Panc1 (cell line): ENCODE measurements at regions not wholly inside any gene's neighbourhood (a gene's known extent, or its start where the extent isn't known, plus 50 kb on each side); places are given as distances from the start of the nearest gene placed in this dataset.

Source experiments
- ATAC-seq: fragments of 200-7000 bp; cut with Tn5 transposase; 2 replicates; pipeline ENCODE4 v1.9.1; 2020; ENCODE audit warnings: mild to moderate bottlenecking, moderate library complexity
- BruUV-seq: library from RNA; stranded (reverse); fragments of 400-500 nt; replicated peaks from 2 replicates; lab custom pipeline; 2021; lab: Mats Ljungman, UMichigan
- CTCF ChIA-PET: fragments of 300-600 bp; sonication (Branson Sonifier 250); formaldehyde crosslinking; loops from one replicate; lab custom pipeline; 2022; ENCODE audit warnings: antibody characterized with exemption; lab: Charles Lee
- POLR2A ChIA-PET: fragments of 300-600 bp; sonication (Branson Sonifier 250); formaldehyde crosslinking; loops from one replicate; lab custom pipeline; 2022; ENCODE audit warnings: antibody characterized with exemption; lab: Charles Lee
- DNase-seq: peaks from one replicate; pipeline ENCODE4 v3.0.0-alpha.2; 2010; ENCODE audit warnings: low read depth, low spot score
- H3K27ac ChIP-seq: 2 replicates; pipeline ENCODE4 v1.5.1; 2011; ENCODE audit warnings: mild to moderate bottlenecking, low read length, inconsistent platforms
- H3K27me3 ChIP-seq: fragments of 200-500 bp; sonication (Bioruptor generic); 2 replicates; pipeline ENCODE4 v1.6.0; 2014; ENCODE audit warnings: low read length, inconsistent platforms; ENCODE audit not compliant: control insufficient read depth, insufficient read depth
- H3K36me3 ChIP-seq: fragments of 200-500 bp; sonication (Bioruptor generic); 2 replicates; pipeline ENCODE4 v1.5.1; 2014; ENCODE audit warnings: inconsistent platforms, mild to moderate bottlenecking, low read length, moderate library complexity; ENCODE audit not compliant: control insufficient read depth, insufficient read depth
- H3K4me1 ChIP-seq: 2 replicates; pipeline ENCODE4 v1.5.1; 2011; ENCODE audit warnings: inconsistent platforms, mild to moderate bottlenecking, low read length, moderate library complexity; ENCODE audit not compliant: control insufficient read depth, insufficient read depth
- H3K4me3 ChIP-seq, 2 experiments: 2 replicates each; pipeline ENCODE4 v1.5.1; 2011 to 2012; ENCODE audit warnings: low read depth in 2 of 2, low read length in 2 of 2, mild to moderate bottlenecking in 2 of 2, inconsistent platforms in 1 of 2, moderate library complexity in 1 of 2
- H3K9me3 ChIP-seq: fragments of 200-500 bp; sonication (Bioruptor generic); 2 replicates; pipeline ENCODE4 v1.5.1; 2014; ENCODE audit warnings: low read depth, mild to moderate bottlenecking, inconsistent platforms, low read length, moderate library complexity; ENCODE audit not compliant: control insufficient read depth, insufficient read depth
- POLR2AphosphoS5 ChIP-seq: IDR thresholded peaks from 2 replicates; pipeline ENCODE4 v1.6.1; 2012; ENCODE audit warnings: mild to moderate bottlenecking, low read depth, low read length, moderate library complexity
- SIN3A ChIP-seq: IDR thresholded peaks from 2 replicates; pipeline ENCODE4 v1.6.1; 2012; ENCODE audit warnings: low read depth, mild to moderate bottlenecking, low read length, moderate library complexity, borderline replicate concordance; ENCODE audit not compliant: insufficient read depth
- TCF7L2 ChIP-seq: IDR thresholded peaks from 2 replicates; pipeline ENCODE4 v1.6.1; 2011; ENCODE audit warnings: mild to moderate bottlenecking, low read depth, low read length, inconsistent platforms
- in situ Hi-C: cut with HindIII; loops from 2 replicates; pipeline ENCODE4 v1.10.0; 2016; ENCODE audit warnings: low sequenced_read_pairs, low pct_unique_long_range_greater_than_20kb
- intact Hi-C: fragments of 100-400 bp; cut with micrococcal nuclease; formaldehyde crosslinking; loops from one replicate; pipeline ENCODE4 v1.10.0; 2022; ENCODE audit not compliant: unreplicated experiment
- TF ChIP-seq, protein P1 (sequence below), 2 experiments: IDR thresholded peaks; 2 replicates each; pipeline ENCODE4 v1.6.1; 2011 to 2012; ENCODE audit warnings: low read depth in 2 of 2, control low read depth in 1 of 2, low read length in 1 of 2, mild to moderate bottlenecking in 1 of 2, moderate library complexity in 1 of 2; ENCODE audit not compliant: insufficient read depth in 1 of 2
- TF ChIP-seq, protein P2 (sequence below): fragments of 450-650 bp; IDR thresholded peaks from 2 replicates; pipeline ENCODE4 v1.5.1; 2017; ENCODE audit warnings: mild to moderate bottlenecking

- Histone ChIP-seq H3K36me3 (no peaks in the 10 kb centered on the region), H3K27me3 (no peaks in the 10 kb centered on the region), H3K9me3 (no peaks in the 10 kb centered on the region), H3K27ac (no peak overlapping the region), H3K4me1 (no peaks in the 10 kb centered on the region), H3K4me3 (no peak overlapping the region)
- TF ChIP-seq SIN3A (no peak), TCF7L2 (no peak), POLR2AphosphoS5 (no peak)
- TF ChIP-seq, protein P1, sequence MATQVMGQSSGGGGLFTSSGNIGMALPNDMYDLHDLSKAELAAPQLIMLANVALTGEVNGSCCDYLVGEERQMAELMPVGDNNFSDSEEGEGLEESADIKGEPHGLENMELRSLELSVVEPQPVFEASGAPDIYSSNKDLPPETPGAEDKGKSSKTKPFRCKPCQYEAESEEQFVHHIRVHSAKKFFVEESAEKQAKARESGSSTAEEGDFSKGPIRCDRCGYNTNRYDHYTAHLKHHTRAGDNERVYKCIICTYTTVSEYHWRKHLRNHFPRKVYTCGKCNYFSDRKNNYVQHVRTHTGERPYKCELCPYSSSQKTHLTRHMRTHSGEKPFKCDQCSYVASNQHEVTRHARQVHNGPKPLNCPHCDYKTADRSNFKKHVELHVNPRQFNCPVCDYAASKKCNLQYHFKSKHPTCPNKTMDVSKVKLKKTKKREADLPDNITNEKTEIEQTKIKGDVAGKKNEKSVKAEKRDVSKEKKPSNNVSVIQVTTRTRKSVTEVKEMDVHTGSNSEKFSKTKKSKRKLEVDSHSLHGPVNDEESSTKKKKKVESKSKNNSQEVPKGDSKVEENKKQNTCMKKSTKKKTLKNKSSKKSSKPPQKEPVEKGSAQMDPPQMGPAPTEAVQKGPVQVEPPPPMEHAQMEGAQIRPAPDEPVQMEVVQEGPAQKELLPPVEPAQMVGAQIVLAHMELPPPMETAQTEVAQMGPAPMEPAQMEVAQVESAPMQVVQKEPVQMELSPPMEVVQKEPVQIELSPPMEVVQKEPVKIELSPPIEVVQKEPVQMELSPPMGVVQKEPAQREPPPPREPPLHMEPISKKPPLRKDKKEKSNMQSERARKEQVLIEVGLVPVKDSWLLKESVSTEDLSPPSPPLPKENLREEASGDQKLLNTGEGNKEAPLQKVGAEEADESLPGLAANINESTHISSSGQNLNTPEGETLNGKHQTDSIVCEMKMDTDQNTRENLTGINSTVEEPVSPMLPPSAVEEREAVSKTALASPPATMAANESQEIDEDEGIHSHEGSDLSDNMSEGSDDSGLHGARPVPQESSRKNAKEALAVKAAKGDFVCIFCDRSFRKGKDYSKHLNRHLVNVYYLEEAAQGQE (IDR thresholded peaks at IDR 0.05; ENCODE audit: insufficient read depth in 1 of 2, low read depth in 2 of 2, low read length in 1 of 2): no peak
- TF ChIP-seq, protein P2, sequence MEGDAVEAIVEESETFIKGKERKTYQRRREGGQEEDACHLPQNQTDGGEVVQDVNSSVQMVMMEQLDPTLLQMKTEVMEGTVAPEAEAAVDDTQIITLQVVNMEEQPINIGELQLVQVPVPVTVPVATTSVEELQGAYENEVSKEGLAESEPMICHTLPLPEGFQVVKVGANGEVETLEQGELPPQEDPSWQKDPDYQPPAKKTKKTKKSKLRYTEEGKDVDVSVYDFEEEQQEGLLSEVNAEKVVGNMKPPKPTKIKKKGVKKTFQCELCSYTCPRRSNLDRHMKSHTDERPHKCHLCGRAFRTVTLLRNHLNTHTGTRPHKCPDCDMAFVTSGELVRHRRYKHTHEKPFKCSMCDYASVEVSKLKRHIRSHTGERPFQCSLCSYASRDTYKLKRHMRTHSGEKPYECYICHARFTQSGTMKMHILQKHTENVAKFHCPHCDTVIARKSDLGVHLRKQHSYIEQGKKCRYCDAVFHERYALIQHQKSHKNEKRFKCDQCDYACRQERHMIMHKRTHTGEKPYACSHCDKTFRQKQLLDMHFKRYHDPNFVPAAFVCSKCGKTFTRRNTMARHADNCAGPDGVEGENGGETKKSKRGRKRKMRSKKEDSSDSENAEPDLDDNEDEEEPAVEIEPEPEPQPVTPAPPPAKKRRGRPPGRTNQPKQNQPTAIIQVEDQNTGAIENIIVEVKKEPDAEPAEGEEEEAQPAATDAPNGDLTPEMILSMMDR: no peak
- BruUV-seq: no TSS peak
- ATAC-seq (no peak), DNase-seq (no peak)
- ChIA-PET POLR2A (no interaction called here), CTCF (no interaction called here)
- in situ Hi-C loops (no loop called here), intact Hi-C loops (no loop called here)
Measured at GRCh38 chrX:124501586-124501985, 155.2 kb downstream of the SH2D1A start.

DNA sequence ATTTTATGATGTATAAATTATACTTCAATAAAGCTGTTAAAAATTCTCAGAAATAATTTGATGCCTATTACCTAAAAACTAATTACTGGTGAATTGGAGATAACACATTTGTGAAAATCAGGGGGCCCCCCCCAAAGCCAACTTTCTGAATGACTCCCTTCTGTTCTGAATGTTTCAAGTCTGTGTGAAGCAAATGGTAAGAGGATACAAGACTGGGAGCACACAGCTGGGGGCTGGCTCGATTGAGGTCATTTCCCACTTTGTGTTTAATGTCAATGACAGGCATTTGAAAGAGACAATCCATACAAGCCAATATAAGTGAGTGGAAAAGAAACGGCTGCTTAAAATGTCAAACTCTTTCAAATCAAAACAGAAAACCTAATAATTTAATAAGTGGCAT, 155.8 kb downstream of the SH2D1A start:
- intact Hi-C loops: no loop called here
- no peaks in the 10 kb centered on the region for H3K36me3 ChIP-seq
- CTCF ChIA-PET: no interaction called here
- H3K4me3 ChIP-seq: no peak overlapping the region
- in situ Hi-C loops: no loop called here
- no peaks in the 10 kb centered on the region for H3K9me3 ChIP-seq
- H3K4me1 ChIP-seq: no peaks in the 10 kb centered on the region
- H3K27ac ChIP-seq: no peak overlapping the region
- POLR2A ChIA-PET: no interaction called here
- no peaks in the 10 kb centered on the region for H3K27me3 ChIP-seq
- BruUV-seq: no TSS peak
- ATAC-seq (no peak), DNase-seq (no peak)
- TF ChIP-seq TCF7L2: no peak
- TF ChIP-seq, protein P1 (IDR thresholded peaks at IDR 0.05; ENCODE audit: insufficient read depth in 1 of 2, low read depth in 2 of 2, low read length in 1 of 2): no peak
